ENCODE measurements at regions not wholly inside any gene's neighbourhood (a gene's known extent, or its start where the extent isn't known, plus 50 kb on each side); places are given as distances from the start of the nearest gene placed in this dataset.

GRCh38 chr7:67698354-67698753 is 701.7 kb downstream of the TYW1 start:
- DNase-seq, result no peak

DNA sequence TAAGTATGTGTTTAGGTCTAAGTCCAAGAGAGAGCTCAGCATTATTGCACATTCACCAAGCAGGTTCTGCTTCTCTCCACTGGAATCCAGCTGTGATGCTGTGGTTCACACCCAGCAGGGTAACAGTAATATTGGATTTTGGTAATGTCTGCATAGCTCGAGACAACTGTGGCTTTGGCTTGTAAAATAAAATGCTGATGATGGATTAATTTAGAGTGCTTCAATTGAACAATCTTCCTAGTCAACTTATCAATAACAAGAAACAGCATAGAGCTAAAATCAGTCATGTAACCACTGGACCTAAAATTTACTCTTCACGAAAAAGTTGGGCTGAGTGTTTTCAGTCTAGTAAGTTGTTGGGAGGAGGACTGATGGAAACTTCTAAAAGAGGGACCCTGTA is 709.2 kb downstream of the TYW1 start:
- no peak for DNase-seq

- no peak for DNase-seq
Measured at GRCh38 chr7:67711706-67712105, 715.1 kb downstream of the TYW1 start.

DNA sequence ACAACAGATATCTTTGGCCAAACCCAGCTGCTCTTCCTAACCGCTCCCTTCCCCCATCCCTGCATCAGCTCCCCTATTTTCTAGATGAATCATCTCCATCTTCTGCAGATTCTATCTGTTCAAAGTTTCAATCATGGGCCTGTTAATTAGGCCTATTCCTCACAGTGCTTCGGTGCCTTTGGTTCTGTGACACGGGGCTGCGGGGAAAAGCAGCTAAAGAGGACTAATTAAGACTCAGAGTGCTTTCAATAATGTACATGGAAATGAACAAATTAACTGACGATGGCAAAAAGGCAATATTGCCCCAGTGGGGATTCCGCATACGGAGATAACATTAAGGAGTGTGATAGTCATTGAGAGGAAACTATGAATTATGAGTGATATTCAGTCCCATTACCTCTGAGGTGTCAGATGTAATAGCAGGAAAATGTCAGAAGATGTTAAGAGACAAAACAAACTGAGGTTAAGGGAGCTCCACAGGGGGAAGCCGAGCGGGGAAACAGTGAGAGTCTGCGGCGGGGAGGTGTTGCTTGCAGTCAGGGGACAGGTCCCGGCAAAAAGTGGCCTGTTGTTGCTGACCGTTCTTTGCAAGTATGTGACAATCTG is 716.9 kb downstream of the TYW1 start:
- DNase-seq, result no peak

DNA sequence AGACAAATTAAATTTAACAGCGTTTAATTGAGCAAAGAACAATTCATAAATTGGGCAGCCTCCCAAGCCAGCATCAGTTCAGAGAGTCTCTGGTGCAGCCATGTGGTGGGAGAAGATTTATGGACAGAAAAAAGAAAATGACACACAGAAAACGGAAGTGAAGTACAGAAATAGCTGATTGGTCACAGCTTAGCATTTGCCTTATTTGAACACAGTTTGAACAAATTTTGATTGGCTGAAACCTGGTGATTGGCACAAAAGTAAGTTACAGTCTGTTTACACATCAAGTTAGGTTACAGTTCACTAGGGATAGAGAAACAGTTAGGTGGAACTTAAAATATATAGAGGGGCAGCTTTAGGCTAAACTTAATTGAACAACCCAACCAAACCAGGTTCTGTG is 720.1 kb downstream of the TYW1 start:
- no peak for DNase-seq

DNA sequence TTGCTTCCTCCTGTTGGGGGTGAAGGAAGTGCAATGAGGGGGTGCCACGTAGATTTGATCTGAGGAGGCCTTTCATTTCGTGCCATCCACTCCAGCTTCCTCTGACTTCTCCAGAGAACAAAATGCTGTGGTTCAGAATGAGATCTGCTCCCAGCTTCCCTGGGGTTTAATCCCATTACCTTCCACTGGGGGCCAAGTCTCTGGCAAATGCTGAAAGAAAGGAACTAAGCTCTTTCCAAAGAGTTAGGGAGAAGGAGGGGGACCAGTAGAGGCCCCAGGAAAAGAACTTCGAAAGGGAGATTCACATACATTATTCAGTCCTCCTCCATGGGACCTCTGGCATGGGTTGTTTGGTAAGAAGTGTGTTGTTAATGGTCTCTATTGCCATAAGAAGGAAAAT is 727.0 kb downstream of the TYW1 start:
- no peak for DNase-seq

- no peak for DNase-seq
Measured at GRCh38 chr7:67724435-67724834, 727.8 kb downstream of the TYW1 start.

- DNase-seq, result no peak
Measured at GRCh38 chr7:67724955-67725354, 728.3 kb downstream of the TYW1 start.

- DNase-seq, result no peak
Measured at GRCh38 chr7:67725423-67725822, 728.8 kb downstream of the TYW1 start.

- DNase-seq, result no peak
Measured at GRCh38 chr7:67729771-67730170, 733.1 kb downstream of the TYW1 start.

DNA sequence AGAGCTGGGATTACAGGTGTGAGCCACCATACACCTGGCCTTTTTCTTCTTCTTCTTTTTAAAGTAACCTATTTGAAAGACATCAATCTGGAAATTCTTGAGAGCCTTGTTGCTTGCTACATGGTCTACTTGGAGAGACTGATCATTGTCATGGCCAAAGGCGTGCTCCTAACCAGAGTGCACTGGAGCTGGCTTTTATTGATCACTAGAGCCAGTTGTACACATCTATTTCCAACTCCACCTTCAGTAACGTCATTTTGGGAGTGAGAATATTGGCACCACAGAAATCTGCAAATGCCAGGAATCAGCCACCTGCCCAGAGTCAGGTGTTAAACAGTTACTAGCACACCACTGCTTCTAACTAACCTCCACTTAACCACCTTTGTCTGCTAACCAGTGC is 735.1 kb downstream of the TYW1 start:
- no peak for DNase-seq

- DNase-seq, result no peak
Measured at GRCh38 chr7:67732898-67733297, 736.3 kb downstream of the TYW1 start.

- DNase-seq, result no peak
Measured at GRCh38 chr7:67738145-67738544, 741.5 kb downstream of the TYW1 start.

GRCh38 chr7:67738958-67739357 is 742.3 kb downstream of the TYW1 start:
- DNase-seq, result no peak

- DNase-seq, result no peak
Measured at GRCh38 chr7:67743501-67743900, 746.9 kb downstream of the TYW1 start.

DNA sequence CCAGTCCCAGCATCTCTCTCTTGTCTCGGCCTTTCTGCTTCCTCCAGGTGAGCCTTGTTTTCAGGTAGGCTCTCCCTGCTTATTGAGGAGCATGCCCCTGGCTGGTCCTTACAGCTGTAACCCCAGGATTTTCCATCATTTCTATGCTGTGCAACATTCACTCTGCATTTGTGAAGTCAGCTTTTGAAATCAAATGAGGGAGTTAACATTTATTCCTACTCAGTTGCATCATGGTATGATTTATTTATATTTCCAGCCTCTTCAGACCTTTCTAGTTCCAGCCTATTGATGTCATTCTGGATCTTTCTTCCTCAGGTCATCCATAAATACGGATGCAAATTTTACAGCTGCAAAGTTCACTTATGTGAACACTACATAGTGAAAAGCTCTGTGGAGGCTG is 755.6 kb downstream of the TYW1 start:
- no peak for DNase-seq

GRCh38 chr7:67753891-67754290 is 757.3 kb downstream of the TYW1 start:
- no peak for DNase-seq

DNA sequence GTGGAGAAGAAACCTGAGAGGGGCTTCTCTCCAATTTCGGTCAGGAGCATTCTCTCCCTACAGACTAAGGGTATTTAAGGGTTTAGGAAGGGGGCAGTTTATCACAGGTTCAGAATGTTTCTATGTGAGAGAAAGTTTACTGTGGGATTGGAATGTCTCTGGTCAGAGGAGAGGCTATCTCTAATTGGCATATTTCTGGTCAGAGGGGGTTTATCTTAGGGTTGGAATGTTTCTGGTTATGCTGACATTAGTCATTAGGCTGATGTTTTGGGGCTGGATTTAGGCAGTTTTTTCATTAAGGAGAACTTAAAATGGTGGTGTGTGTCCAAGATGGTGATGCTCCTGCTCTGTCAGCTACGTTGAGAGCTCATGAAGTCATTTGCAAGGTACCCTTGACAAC is 758.0 kb downstream of the TYW1 start:
- no peak for DNase-seq

DNA sequence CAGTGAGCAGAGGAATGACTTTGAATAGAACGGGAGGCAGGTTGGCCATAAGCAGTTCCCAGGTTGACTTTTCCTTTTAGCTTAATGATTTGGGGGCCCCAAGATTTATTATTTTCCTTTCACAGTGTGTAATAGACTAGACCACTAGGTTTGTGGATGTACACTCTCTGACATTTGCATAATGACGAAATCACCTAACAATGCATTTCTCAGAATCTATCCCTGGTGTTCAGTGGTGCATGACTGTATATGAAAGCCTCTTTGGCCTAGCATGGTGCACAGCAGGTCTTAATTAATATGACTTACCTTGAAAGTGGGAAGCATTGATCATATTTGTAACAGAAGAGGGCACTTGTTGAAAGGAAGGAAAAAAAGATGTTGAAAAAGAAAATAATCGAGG is 761.9 kb downstream of the TYW1 start:
- DNase-seq, result no peak

DNA sequence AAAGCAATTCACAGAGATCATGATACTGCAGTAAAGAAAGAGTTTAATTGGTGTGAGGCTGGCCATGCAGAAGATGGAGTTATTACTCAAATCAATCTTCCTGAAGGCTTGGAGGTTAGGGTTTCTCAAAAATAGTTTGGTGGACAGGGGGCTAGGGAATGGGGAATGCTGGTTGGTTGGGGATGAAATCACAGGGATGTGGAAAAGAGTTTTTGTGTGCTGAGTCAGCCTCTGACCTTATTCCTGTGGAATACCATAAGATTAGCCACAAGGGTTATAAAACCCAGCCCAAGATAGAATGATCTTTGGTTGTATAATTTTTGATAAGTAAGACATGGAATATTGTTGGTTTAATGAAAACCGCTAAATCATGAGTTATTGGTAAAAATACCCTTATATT is 764.3 kb downstream of the TYW1 start:
- DNase-seq, result no peak

- no peak for DNase-seq
Measured at GRCh38 chr7:67762516-67762915, 765.9 kb downstream of the TYW1 start.

- DNase-seq, result no peak
Measured at GRCh38 chr7:67764289-67764688, 767.7 kb downstream of the TYW1 start.

DNA sequence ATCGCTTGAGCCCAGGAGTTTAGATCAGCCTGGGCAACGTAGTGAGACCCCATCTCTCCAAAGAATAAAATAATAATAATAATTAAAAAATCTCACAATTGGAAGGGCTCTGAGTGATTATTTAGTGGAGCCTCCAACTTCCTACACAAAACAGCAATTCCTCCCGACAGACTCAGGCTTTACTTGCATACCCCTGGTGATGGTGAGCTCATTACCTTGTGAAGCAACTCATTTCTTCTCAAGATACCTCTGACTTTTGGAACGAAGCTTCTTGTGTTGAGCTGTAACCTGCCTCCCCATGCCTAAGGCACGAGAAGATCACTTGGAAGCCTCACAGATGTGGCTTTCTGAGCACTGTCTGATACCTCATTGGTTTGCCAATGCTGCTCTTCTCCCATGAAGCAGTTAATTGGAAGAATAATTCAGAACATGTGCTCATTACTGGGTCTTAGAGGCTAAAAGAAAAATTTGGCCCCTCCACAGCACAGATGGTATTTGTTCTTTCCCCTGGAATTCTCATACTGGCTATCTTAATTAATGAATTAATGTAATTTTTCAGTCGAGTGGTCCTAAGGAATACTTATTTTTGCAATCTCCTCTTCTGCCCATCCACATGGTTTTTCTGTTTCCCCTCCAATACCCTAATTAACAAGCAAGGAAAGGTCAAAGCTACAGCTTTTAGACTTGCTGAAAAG is 769.0 kb downstream of the TYW1 start:
- no peak for DNase-seq

- no peak for DNase-seq
Measured at GRCh38 chr7:67766906-67767410, 770.3 kb downstream of the TYW1 start.
